HG02759 (cell line): ENCODE measurements at regions not wholly inside any gene's neighbourhood (a gene's known extent, or its start where the extent isn't known, plus 50 kb on each side); places are given as distances from the start of the nearest gene placed in this dataset.
"Not testable (repeated sequence)": the region's sequence is repeated elsewhere in the genome, so short reads cannot be mapped to it uniquely, and the experiment has no call there.

Experiments
- ATAC-seq: cut with Tn5 transposase; IDR thresholded peaks from one replicate; pipeline ENCODE4 v1.9.1; 2021; ENCODE audit warnings: mild to moderate bottlenecking, moderate library complexity; ENCODE audit not compliant: unreplicated experiment

- no peak for ATAC-seq
These were observed 668.7 kb upstream of the EPHA5 start for GRCh38 chr4:66339007-66339406.

- no peak for ATAC-seq
These were observed 661.5 kb upstream of the EPHA5 start for GRCh38 chr4:66331761-66332160.

GRCh38 chr4:66330125-66330524, 659.8 kb upstream of the EPHA5 start:
- ATAC-seq = no peak

- ATAC-seq = no peak
These were observed 658.7 kb upstream of the EPHA5 start for GRCh38 chr4:66328803-66329574.

GRCh38 chr4:66307641-66308438, 637.6 kb upstream of the EPHA5 start:
- ATAC-seq = no peak

GRCh38 chr4:66300336-66300934, 630.1 kb upstream of the EPHA5 start:
- ATAC-seq = no peak

- ATAC-seq = no peak
These were observed 628.3 kb upstream of the EPHA5 start for GRCh38 chr4:66298569-66298968.

GRCh38 chr4:66297703-66298102, 627.4 kb upstream of the EPHA5 start:
- ATAC-seq = no peak

GRCh38 chr4:66294638-66295037, 624.3 kb upstream of the EPHA5 start:
- ATAC-seq = no peak

- no peak for ATAC-seq
These were observed 614.7 kb upstream of the EPHA5 start for GRCh38 chr4:66284991-66285451.

- ATAC-seq = no peak
These were observed 608.8 kb upstream of the EPHA5 start for GRCh38 chr4:66279084-66279483.

- ATAC-seq = no peak
These were observed 605.2 kb upstream of the EPHA5 start for GRCh38 chr4:66275411-66276038.

- no peak for ATAC-seq
These were observed 602.8 kb upstream of the EPHA5 start for GRCh38 chr4:66273110-66273509.

- ATAC-seq = not testable (repeated sequence)
These were observed 600.1 kb upstream of the EPHA5 start for GRCh38 chr4:66270356-66270755.

- not testable (repeated sequence) for ATAC-seq
These were observed 596.3 kb upstream of the EPHA5 start for GRCh38 chr4:66266554-66266953.

GRCh38 chr4:66266035-66266434, 595.7 kb upstream of the EPHA5 start:
- ATAC-seq = no peak

- no peak for ATAC-seq
These were observed 582.0 kb upstream of the EPHA5 start for GRCh38 chr4:66252291-66252690.

- ATAC-seq = no peak
These were observed 576.4 kb upstream of the EPHA5 start for GRCh38 chr4:66246643-66247042.

GRCh38 chr4:66235876-66236275, 565.6 kb upstream of the EPHA5 start:
- no peak for ATAC-seq

- no peak for ATAC-seq
These were observed 559.6 kb upstream of the EPHA5 start for GRCh38 chr4:66229885-66230284.

GRCh38 chr4:66225539-66225938, 555.2 kb upstream of the EPHA5 start:
- ATAC-seq = no peak
